WERI-Rb-1 (cell line): ENCODE measurements at regions not wholly inside any gene's neighbourhood (a gene's known extent, or its start where the extent isn't known, plus 50 kb on each side); places are given as distances from the start of the nearest gene placed in this dataset.

ENCODE experiments used
- DNase-seq: peaks from one replicate; pipeline ENCODE4 v3.0.0-alpha.2; 2020
- H3K27ac ChIP-seq: fragments of 250-450 bp; sonication (Bioruptor Pico); 2 replicates; pipeline ENCODE4 v1.5.1; 2020; ENCODE audit warnings: mild to moderate bottlenecking, moderate library complexity
- H3K27me3 ChIP-seq: fragments of 250-450 bp; sonication (Bioruptor Pico); 2 replicates; pipeline ENCODE4 v1.5.1; 2021; ENCODE audit warnings: mild to moderate bottlenecking, low read depth, moderate library complexity; ENCODE audit not compliant: insufficient read depth, severe bottlenecking
- H3K36me3 ChIP-seq: fragments of 250-450 bp; sonication (Bioruptor Pico); 2 replicates; pipeline ENCODE4 v1.5.1; 2020; ENCODE audit warnings: mild to moderate bottlenecking, moderate library complexity
- H3K4me3 ChIP-seq: 2 replicates; pipeline ENCODE4 v1.5.1; 2011; ENCODE audit warnings: low read depth, mild to moderate bottlenecking, control low read depth, low read length
- H3K9me3 ChIP-seq: fragments of 250-450 bp; sonication (Bioruptor Pico); 2 replicates; pipeline ENCODE4 v1.5.1; 2021; ENCODE audit warnings: mild to moderate bottlenecking, moderate library complexity; ENCODE audit not compliant: severe bottlenecking
- TF ChIP-seq, protein P1 (sequence below): IDR thresholded peaks from 2 replicates; pipeline ENCODE4 v1.5.1; 2011; ENCODE audit warnings: low read depth, mild to moderate bottlenecking, control low read depth, inconsistent platforms, low read length

DNA sequence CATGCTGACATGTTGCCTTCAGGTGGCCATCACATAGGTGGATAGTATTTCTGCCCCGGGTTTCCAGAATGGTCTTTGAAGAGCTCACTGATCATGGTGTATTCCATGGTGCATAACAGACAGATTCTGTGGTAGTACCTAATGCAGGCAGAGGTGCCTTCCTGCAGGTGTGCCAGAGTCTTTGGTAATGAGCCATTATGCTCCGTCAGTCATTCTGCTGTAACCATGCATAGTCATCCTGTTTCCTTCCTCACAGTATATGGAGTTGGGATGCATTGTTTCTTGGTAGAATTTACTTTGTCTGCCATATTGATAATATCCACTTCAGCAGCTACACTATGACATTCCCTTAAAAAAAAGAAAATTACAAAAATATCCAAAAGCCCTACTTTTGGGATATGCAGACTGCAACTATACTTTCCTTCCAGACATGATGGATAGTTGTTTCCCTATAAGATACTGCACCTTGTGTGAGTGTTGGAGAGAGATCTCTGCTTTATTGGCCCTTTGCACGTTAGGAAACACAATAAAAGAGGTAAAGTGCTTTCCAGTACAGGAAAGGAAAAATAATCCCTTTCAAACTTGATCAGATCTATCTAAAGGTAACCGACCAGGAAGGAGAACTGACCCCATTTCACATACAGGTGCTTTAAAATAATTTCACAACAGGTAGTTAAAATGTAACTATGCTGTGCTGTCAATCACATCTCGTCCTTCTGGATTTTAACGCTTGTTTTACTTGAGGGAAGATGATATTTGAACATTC, 537.5 kb upstream of the WWC1 start:
- Histone ChIP-seq H3K9me3 (no peaks in the 10 kb centered on the region), H3K27ac (no peak overlapping the region), H3K27me3 (no peaks in the 10 kb centered on the region), H3K4me3 (no peak overlapping the region), H3K36me3 (no peaks in the 10 kb centered on the region)
- TF ChIP-seq, protein P1, sequence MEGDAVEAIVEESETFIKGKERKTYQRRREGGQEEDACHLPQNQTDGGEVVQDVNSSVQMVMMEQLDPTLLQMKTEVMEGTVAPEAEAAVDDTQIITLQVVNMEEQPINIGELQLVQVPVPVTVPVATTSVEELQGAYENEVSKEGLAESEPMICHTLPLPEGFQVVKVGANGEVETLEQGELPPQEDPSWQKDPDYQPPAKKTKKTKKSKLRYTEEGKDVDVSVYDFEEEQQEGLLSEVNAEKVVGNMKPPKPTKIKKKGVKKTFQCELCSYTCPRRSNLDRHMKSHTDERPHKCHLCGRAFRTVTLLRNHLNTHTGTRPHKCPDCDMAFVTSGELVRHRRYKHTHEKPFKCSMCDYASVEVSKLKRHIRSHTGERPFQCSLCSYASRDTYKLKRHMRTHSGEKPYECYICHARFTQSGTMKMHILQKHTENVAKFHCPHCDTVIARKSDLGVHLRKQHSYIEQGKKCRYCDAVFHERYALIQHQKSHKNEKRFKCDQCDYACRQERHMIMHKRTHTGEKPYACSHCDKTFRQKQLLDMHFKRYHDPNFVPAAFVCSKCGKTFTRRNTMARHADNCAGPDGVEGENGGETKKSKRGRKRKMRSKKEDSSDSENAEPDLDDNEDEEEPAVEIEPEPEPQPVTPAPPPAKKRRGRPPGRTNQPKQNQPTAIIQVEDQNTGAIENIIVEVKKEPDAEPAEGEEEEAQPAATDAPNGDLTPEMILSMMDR = no peak
- no peak for DNase-seq

DNA sequence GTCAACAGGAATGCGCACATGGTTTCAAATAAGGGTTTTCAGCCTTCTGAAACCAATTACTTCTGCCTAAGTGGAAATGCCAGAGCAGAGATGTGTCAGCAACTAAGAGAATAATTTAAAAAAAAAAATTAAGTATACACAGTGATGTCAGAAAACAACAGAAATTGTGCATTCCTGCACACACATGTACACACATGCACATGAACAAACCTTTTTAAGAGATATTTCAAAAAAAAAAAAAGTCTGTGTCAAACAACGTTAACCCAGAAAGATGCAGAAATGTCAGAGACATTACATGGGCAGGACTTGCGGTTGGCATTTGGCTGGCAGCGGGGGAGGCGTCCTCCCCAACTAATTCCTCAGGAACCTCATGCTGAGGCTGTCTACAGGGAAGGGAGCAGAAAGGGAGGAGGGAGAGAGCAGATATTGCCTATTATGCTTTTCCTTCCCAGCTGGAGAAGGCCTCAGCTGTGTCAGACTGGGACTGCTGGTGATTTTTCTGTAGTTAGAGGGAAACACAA, 536.9 kb upstream of the WWC1 start:
- Histone ChIP-seq H3K27ac (no peak overlapping the region), H3K36me3 (no peaks in the 10 kb centered on the region), H3K4me3 (no peak overlapping the region), H3K9me3 (no peaks in the 10 kb centered on the region), H3K27me3 (no peaks in the 10 kb centered on the region)
- TF ChIP-seq, protein P1 = no peak
- no peak for DNase-seq

DNA sequence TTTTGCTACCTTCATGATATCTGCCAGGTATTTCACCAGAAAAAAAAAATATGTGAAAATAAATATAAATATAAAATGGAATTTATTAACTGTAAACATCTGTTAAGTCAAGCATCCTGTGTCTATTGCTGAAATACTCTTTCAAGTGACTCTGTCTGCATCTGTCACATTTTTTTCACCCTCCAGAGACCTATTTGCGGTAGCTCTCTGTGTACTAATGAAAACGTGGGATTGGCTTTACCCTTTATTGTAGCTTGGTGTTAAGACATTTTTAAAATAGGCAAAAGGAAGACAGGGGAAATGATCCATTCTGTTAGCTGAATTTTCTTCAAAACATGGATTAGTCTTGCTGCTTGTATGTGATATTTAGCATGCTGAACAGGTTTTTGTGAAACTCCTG, 536.0 kb upstream of the WWC1 start:
- H3K4me3 ChIP-seq = no peak overlapping the region
- no peaks in the 10 kb centered on the region for H3K36me3 ChIP-seq
- no peaks in the 10 kb centered on the region for H3K27me3 ChIP-seq
- no peak for DNase-seq
- TF ChIP-seq, protein P1 = no peak
- no peaks in the 10 kb centered on the region for H3K9me3 ChIP-seq
- H3K27ac ChIP-seq = no peak overlapping the region

DNA sequence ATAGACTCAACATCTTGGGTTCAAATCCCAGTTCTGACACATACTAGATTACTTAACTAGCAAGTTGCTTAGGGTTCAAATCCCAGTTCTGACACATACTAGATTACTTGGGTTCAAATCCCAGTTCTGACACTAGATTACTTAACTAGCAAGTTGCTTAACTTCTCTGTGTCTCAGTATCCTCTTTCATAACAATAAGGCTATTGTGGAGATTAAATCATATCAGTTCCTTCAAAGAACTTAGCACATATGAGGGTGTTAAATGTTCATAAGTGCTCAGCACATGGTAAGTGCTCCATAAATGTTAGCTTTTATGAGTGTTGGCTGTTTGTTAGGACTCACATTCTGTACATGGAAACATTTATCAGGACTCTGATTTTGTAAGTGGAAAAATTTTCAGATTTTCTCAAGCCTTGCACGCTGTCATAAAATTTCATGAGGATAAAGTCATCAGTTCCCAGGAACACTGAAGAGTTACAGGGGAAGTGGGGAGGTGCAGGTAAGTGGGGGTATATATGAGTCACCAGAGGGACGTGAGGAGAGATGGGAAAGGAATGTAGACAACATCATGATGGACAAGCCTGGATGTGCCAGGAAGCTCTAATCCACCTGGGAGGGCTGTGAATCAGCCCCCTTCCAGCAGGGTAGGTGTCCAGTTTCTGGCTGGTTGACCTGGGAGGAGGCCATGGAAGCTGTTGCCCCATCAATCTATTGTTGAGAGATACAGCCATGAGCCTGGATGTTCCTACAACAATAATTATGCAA, 532.2 kb upstream of the WWC1 start:
- no peak for DNase-seq
- Histone ChIP-seq H3K36me3 (no peaks in the 10 kb centered on the region), H3K4me3 (no peak overlapping the region), H3K9me3 (no peaks in the 10 kb centered on the region), H3K27me3 (no peaks in the 10 kb centered on the region), H3K27ac (no peak overlapping the region)
- TF ChIP-seq, protein P1 = no peak

DNA sequence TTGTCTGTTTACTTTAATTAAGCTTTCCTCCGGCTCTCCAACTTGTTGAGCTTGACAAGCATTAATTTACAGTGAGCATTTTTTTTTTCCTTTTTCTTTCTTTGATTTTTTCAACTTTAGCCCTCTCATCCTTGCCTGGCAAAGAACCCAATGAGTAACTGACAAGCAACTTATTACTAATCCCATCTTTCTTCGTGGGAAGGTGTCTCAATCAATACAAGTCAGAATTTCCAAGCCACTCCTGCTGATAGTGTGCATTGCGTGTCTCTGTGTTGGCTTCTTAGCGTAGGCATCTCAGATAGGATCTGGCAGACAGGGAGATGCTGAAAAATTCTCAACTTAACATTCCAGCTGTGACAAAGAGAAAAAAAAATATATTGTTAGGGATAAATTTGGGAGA, 527.7 kb upstream of the WWC1 start:
- no peak overlapping the region for H3K4me3 ChIP-seq
- TF ChIP-seq, protein P1 = no peak
- no peaks in the 10 kb centered on the region for H3K27me3 ChIP-seq
- no peak overlapping the region for H3K27ac ChIP-seq
- H3K36me3 ChIP-seq = no peaks in the 10 kb centered on the region
- no peaks in the 10 kb centered on the region for H3K9me3 ChIP-seq
- no peak for DNase-seq
